ENCODE measurements at regions not wholly inside any gene's neighbourhood (a gene's known extent, or its start where the extent isn't known, plus 50 kb on each side); places are given as distances from the start of the nearest gene placed in this dataset.

GRCh38 chr6:95958686-95959085 is 57.1 kb upstream of the FUT9 start:
- TF ChIP-seq MXI1 (conservative IDR thresholded peaks at IDR 0.05; ENCODE audit: poor library complexity, severe bottlenecking): no peak
- no peak for TF ChIP-seq POLR2AphosphoS5 (IDR thresholded peaks at IDR 0.05)
- no peak for TF ChIP-seq TAF1 (IDR thresholded peaks at IDR 0.05; ENCODE audit: low read depth)
- no peak for TF ChIP-seq RAD21 (conservative IDR thresholded peaks at IDR 0.05)
- no peak for TF ChIP-seq EZH2 (IDR thresholded peaks at IDR 0.05; ENCODE audit: borderline replicate concordance, insufficient read depth, low read length, poor library complexity, severe bottlenecking)
- Histone ChIP-seq H4K20me1 (ENCODE audit: insufficient read depth) (no peaks in the 10 kb centered on the region), H3K27me3 (ENCODE audit: insufficient read depth, low read depth, low read length) (no peaks in the 10 kb centered on the region), H2AFZ (ENCODE audit: low read depth, low read length) (no peak overlapping the region), H3K4me3 (ENCODE audit: low read length) (no peak overlapping the region), H3K79me2 (replicated peaks; ENCODE audit: insufficient read depth, low read length) (no peaks in the 10 kb centered on the region), H3F3A (ENCODE audit: insufficient read depth, low read length, poor library complexity, severe bottlenecking) (no peaks in the 10 kb centered on the region), H3K4me2 (ENCODE audit: low read length) (no peak overlapping the region), H3K36me3 (ENCODE audit: insufficient read depth, low read length) (no peaks in the 10 kb centered on the region), H3K27ac (ENCODE audit: low read length) (no peak overlapping the region), H3K9me2 (ENCODE audit: insufficient read depth, low read length) (no peaks in the 10 kb centered on the region), H3K9me3 (ENCODE audit: low read length) (no peaks in the 10 kb centered on the region), H3K9ac (ENCODE audit: low read length) (no peak overlapping the region)

- Histone ChIP-seq H4K20me1 (ENCODE audit: insufficient read depth) (no peaks in the 10 kb centered on the region), H2AFZ (ENCODE audit: low read depth, low read length) (no peak overlapping the region), H3K9ac (ENCODE audit: low read length) (no peak overlapping the region), H3K79me2 (replicated peaks; ENCODE audit: insufficient read depth, low read length) (no peaks in the 10 kb centered on the region), H3K4me2 (ENCODE audit: low read length) (no peak overlapping the region), H3K27ac (ENCODE audit: low read length) (no peak overlapping the region), H3K9me3 (ENCODE audit: low read length) (no peaks in the 10 kb centered on the region), H3K4me3 (ENCODE audit: low read length) (no peak overlapping the region), H3K9me2 (ENCODE audit: insufficient read depth, low read length) (no peaks in the 10 kb centered on the region), H3F3A (ENCODE audit: insufficient read depth, low read length, poor library complexity, severe bottlenecking) (no peaks in the 10 kb centered on the region), H3K27me3 (ENCODE audit: insufficient read depth, low read depth, low read length) (no peaks in the 10 kb centered on the region), H3K36me3 (ENCODE audit: insufficient read depth, low read length) (no peaks in the 10 kb centered on the region)
- TF ChIP-seq POLR2AphosphoS5 (IDR thresholded peaks at IDR 0.05) (no peak), RAD21 (conservative IDR thresholded peaks at IDR 0.05) (no peak), MXI1 (conservative IDR thresholded peaks at IDR 0.05; ENCODE audit: poor library complexity, severe bottlenecking) (no peak), EZH2 (IDR thresholded peaks at IDR 0.05; ENCODE audit: borderline replicate concordance, insufficient read depth, low read length, poor library complexity, severe bottlenecking) (no peak), SMC3 (conservative IDR thresholded peaks at IDR 0.05; ENCODE audit: poor library complexity) (no peak), REST (IDR thresholded peaks at IDR 0.05; ENCODE audit: borderline replicate concordance) (no peak), TAF1 (IDR thresholded peaks at IDR 0.05; ENCODE audit: low read depth) (no peak), EP300 (conservative IDR thresholded peaks at IDR 0.05; ENCODE audit: poor library complexity, severe bottlenecking) (no peak), CTCF (IDR thresholded peaks at IDR 0.05; ENCODE audit: poor library complexity, severe bottlenecking) (no peak)
Observed at GRCh38 chr6:95959261-95959660, 56.5 kb upstream of the FUT9 start.
